SU-DHL-6 (cell line): ENCODE measurements at regions not wholly inside any gene's neighbourhood (a gene's known extent, or its start where the extent isn't known, plus 50 kb on each side); places are given as distances from the start of the nearest gene placed in this dataset.
"Not testable (repeated sequence)": the region's sequence is repeated elsewhere in the genome, so short reads cannot be mapped to it uniquely, and the experiment has no call there.

Experiments
- H2AFZ ChIP-seq: fragments of 200-600 bp; sonication (generic); 2 replicates; pipeline ENCODE4 v1.6.1; 2014; ENCODE audit warnings: low read depth, mild to moderate bottlenecking, moderate library complexity, mixed read lengths, antibody characterized with exemption, low read length; ENCODE audit not compliant: severe bottlenecking
- H3F3A ChIP-seq: fragments of 200-600 bp; shearing (Covaris generic); 2 replicates; pipeline ENCODE4 v1.6.0; 2016; ENCODE audit warnings: antibody characterized with exemption, mild to moderate bottlenecking; ENCODE audit not compliant: insufficient read depth
- H3K27ac ChIP-seq: fragments of 200-600 bp; sonication (generic); 2 replicates; pipeline ENCODE4 v1.5.1; 2016; ENCODE audit warnings: low read depth, mild to moderate bottlenecking, low read length, moderate library complexity, mixed read lengths
- H3K27me3 ChIP-seq: fragments of 200-600 bp; sonication (generic), shearing (Covaris generic); 2 replicates; pipeline ENCODE4 v1.6.0; 2014; ENCODE audit warnings: mild to moderate bottlenecking, low read length
- H3K36me3 ChIP-seq: fragments of 200-600 bp; sonication (generic); 2 replicates; pipeline ENCODE4 v1.6.1; 2014; ENCODE audit warnings: mild to moderate bottlenecking, low read length, mixed read lengths
- H3K4me2 ChIP-seq: fragments of 300-600, 200-600 bp; shearing (Covaris generic), sonication (generic); 2 replicates; pipeline ENCODE4 v1.6.0; 2014; ENCODE audit warnings: low read length, low read depth, mild to moderate bottlenecking; ENCODE audit not compliant: poor library complexity, severe bottlenecking
- H3K4me3 ChIP-seq: fragments of 200-600 bp; sonication (generic); 2 replicates; pipeline ENCODE4 v1.5.1; 2014; ENCODE audit warnings: antibody characterized with exemption, low read length, mild to moderate bottlenecking, mixed read lengths; ENCODE audit not compliant: insufficient read depth, poor library complexity, severe bottlenecking
- H3K79me2 ChIP-seq: fragments of 200-600 bp; sonication (generic); 2 replicates; pipeline ENCODE4 v1.6.1; 2014; ENCODE audit warnings: mild to moderate bottlenecking, low read length, moderate library complexity; ENCODE audit not compliant: insufficient read depth
- H3K9ac ChIP-seq: fragments of 200-600 bp; sonication (generic); 2 replicates; pipeline ENCODE4 v1.7.0; 2014; ENCODE audit warnings: mild to moderate bottlenecking, low read length
- H3K9me2 ChIP-seq: fragments of 200-600 bp; sonication (generic); replicated peaks from 2 replicates; pipeline ENCODE4 v1.6.1; 2014; ENCODE audit warnings: low read length; ENCODE audit not compliant: insufficient read depth
- H3K9me3 ChIP-seq: fragments of 200-600 bp; sonication (generic); 2 replicates; pipeline ENCODE4 v1.6.1; 2014; ENCODE audit warnings: low read length, mixed read lengths; ENCODE audit not compliant: insufficient read depth
- H4K20me1 ChIP-seq: fragments of 200-600 bp; sonication (generic); 2 replicates; pipeline ENCODE4 v1.6.1; 2014; ENCODE audit warnings: low read depth, mild to moderate bottlenecking, antibody characterized with exemption, low read length, moderate library complexity, mixed read lengths
- EZH2phosphoT487 ChIP-seq: fragments of 200-600 bp; sonication (generic), shearing (Covaris generic); conservative IDR thresholded peaks from 2 replicates; pipeline ENCODE4 v1.6.1; 2018; ENCODE audit warnings: mild to moderate bottlenecking, antibody characterized with exemption, low read length, moderate library complexity, mixed read lengths
- TF ChIP-seq, protein P1 (sequence below): fragments of 200-600 bp; sonication (generic); IDR thresholded peaks from one replicate; pipeline ENCODE4 v1.5.1; 2017; ENCODE audit warnings: antibody characterized with exemption, mild to moderate bottlenecking, low read length, moderate library complexity; ENCODE audit not compliant: insufficient read depth, poor library complexity, severe bottlenecking

DNA sequence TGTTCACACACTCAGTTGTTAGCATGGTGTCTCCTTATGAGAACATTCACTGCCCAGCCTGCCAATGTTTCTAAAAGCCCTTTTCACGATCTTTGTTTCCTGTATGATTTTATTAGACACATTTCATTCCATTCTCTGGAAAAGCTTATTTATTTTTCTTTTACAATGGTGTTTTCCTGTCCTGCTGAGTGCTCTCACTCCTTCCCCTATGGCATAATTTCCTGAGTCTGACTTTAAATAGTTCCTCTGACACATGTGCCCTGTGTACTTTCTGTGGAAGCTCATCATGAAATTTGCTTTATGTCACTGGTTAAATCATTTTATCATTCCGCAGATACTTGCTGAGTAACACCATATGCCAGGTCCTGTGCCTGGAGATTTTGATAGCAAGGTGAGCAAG, 612.0 kb downstream of the FLRT2 start:
- no peaks in the 10 kb centered on the region for H3K36me3 ChIP-seq
- H3K9me3 ChIP-seq: no peaks in the 10 kb centered on the region
- H4K20me1 ChIP-seq: no peaks in the 10 kb centered on the region
- no peaks in the 10 kb centered on the region for H3F3A ChIP-seq
- no peak overlapping the region for H3K9ac ChIP-seq
- no peak overlapping the region for H3K4me3 ChIP-seq
- H3K27me3 ChIP-seq: no peaks in the 10 kb centered on the region
- no peak overlapping the region for H3K27ac ChIP-seq
- no peaks in the 10 kb centered on the region for H3K9me2 ChIP-seq
- no peaks in the 10 kb centered on the region for H3K79me2 ChIP-seq
- H3K4me2 ChIP-seq: no peak overlapping the region
- no peak overlapping the region for H2AFZ ChIP-seq
- no peak for TF ChIP-seq EZH2phosphoT487
- TF ChIP-seq, protein P1, sequence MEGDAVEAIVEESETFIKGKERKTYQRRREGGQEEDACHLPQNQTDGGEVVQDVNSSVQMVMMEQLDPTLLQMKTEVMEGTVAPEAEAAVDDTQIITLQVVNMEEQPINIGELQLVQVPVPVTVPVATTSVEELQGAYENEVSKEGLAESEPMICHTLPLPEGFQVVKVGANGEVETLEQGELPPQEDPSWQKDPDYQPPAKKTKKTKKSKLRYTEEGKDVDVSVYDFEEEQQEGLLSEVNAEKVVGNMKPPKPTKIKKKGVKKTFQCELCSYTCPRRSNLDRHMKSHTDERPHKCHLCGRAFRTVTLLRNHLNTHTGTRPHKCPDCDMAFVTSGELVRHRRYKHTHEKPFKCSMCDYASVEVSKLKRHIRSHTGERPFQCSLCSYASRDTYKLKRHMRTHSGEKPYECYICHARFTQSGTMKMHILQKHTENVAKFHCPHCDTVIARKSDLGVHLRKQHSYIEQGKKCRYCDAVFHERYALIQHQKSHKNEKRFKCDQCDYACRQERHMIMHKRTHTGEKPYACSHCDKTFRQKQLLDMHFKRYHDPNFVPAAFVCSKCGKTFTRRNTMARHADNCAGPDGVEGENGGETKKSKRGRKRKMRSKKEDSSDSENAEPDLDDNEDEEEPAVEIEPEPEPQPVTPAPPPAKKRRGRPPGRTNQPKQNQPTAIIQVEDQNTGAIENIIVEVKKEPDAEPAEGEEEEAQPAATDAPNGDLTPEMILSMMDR: no peak

DNA sequence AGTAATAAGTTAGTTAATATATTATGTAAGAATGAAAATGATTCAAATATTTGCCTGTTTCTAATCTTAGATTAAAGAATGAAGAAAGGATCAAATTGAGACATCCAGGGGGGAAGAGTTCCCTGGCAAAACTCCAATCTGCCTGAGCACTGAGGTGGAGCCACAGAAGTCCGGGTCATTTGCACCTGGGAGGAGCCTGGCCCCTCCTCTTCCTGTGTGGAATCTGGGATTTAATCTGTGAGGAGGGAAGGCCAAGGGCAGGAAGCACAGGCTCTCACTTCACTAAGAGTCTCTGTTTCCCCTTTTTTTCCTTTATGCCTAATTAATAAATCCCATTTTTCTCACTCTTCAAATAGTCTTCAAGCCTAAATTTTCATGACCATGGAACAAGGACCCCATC, 599.5 kb downstream of the FLRT2 start:
- Histone ChIP-seq H3K9ac (no peak overlapping the region), H3K36me3 (no peaks in the 10 kb centered on the region), H3K27ac (no peak overlapping the region), H2AFZ (no peak overlapping the region), H3K4me2 (no peak overlapping the region), H3K79me2 (no peaks in the 10 kb centered on the region), H3K27me3 (no peaks in the 10 kb centered on the region), H3K9me2 (no peaks in the 10 kb centered on the region), H4K20me1 (no peaks in the 10 kb centered on the region), H3K4me3 (no peak overlapping the region), H3K9me3 (no peaks in the 10 kb centered on the region), H3F3A (no peaks in the 10 kb centered on the region)
- TF ChIP-seq, protein P1: no peak
- no peak for TF ChIP-seq EZH2phosphoT487

DNA sequence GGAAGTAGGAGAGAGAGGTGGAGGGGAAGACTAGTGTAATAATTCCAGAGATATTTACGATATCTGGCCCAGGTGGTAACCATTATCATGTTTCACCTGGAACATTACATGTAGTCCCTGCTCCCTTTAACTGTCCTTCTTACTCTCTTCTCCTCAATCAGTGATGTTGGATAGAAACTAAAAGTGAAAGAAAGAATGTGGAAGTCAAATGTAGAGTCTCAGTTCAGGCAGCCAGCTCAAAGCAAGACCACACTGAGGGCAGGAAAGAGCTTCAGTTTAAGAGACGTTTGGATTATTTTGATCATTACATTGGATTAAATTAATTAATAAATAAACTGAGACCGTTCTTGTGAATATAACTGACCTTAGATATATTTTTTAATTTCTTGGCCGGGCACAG, 594.4 kb downstream of the FLRT2 start:
- no peak overlapping the region for H2AFZ ChIP-seq
- H3K9me3 ChIP-seq: no peaks in the 10 kb centered on the region
- no peaks in the 10 kb centered on the region for H3K27me3 ChIP-seq
- H3F3A ChIP-seq: no peaks in the 10 kb centered on the region
- H3K27ac ChIP-seq: no peak overlapping the region
- TF ChIP-seq, protein P1: no peak
- no peak for TF ChIP-seq EZH2phosphoT487
- H3K9me2 ChIP-seq: no peaks in the 10 kb centered on the region
- H3K4me2 ChIP-seq: no peak overlapping the region
- no peaks in the 10 kb centered on the region for H3K79me2 ChIP-seq
- H3K9ac ChIP-seq: no peak overlapping the region
- no peaks in the 10 kb centered on the region for H3K36me3 ChIP-seq
- H3K4me3 ChIP-seq: no peak overlapping the region
- H4K20me1 ChIP-seq: no peaks in the 10 kb centered on the region

GRCh38 chr14:86115972-86116371, 586.0 kb downstream of the FLRT2 start:
- H3K27ac ChIP-seq: no peak overlapping the region
- no peaks in the 10 kb centered on the region for H3K36me3 ChIP-seq
- no peak overlapping the region for H3K4me3 ChIP-seq

GRCh38 chr14:86110871-86111270, 580.9 kb downstream of the FLRT2 start:
- not testable (repeated sequence) for H2AFZ ChIP-seq, H3K9me3 ChIP-seq, H3K9ac ChIP-seq, H3F3A ChIP-seq, H3K4me3 ChIP-seq, H4K20me1 ChIP-seq, H3K36me3 ChIP-seq, H3K9me2 ChIP-seq, H3K27me3 ChIP-seq, H3K79me2 ChIP-seq, H3K27ac ChIP-seq, H3K4me2 ChIP-seq

More at GRCh38 chr14:86115972-86116371, 586.0 kb downstream of the FLRT2 start:
- no peak for TF ChIP-seq EZH2phosphoT487
- TF ChIP-seq, protein P1: no peak
- Histone ChIP-seq H4K20me1 (no peaks in the 10 kb centered on the region), H3K9ac (no peak overlapping the region), H3K9me3 (no peaks in the 10 kb centered on the region), H3K79me2 (no peaks in the 10 kb centered on the region), H3K4me2 (no peak overlapping the region), H3K9me2 (no peaks in the 10 kb centered on the region), H3K27me3 (no peaks in the 10 kb centered on the region), H3F3A (no peaks in the 10 kb centered on the region), H2AFZ (no peak overlapping the region)
